NOMO-1 (cell line): ENCODE measurements at regions not wholly inside any gene's neighbourhood (a gene's known extent, or its start where the extent isn't known, plus 50 kb on each side); places are given as distances from the start of the nearest gene placed in this dataset.
"Not testable (repeated sequence)": the region's sequence is repeated elsewhere in the genome, so short reads cannot be mapped to it uniquely, and the experiment has no call there.

Source experiments
- DNase-seq, 2 experiments: peaks; one replicate each; lab custom pipeline; 2025; ENCODE audit not compliant: unreplicated experiment in 2 of 2; lab: John Stamatoyannopoulos, UW

DNA sequence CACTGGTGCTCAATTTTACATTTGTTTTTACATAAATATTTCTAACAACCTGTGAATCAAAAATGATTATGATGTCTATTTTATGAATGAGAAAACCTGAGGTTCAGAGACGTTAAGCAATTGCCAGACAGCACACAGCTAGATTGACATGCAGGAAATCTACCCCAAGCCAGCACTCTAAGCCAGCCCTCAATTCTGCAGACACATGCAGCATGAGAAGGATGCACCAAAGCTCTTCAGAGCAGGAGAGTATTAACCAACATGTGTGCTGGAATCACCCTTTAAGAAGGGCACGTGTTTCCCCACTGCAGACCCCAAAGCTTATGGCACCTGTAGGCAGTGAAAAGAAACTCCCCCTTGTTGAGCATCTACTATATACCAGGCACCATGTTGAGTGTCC lies 126.1 kb upstream of the ARHGEF3 start:
- DNase-seq = no peak

DNA sequence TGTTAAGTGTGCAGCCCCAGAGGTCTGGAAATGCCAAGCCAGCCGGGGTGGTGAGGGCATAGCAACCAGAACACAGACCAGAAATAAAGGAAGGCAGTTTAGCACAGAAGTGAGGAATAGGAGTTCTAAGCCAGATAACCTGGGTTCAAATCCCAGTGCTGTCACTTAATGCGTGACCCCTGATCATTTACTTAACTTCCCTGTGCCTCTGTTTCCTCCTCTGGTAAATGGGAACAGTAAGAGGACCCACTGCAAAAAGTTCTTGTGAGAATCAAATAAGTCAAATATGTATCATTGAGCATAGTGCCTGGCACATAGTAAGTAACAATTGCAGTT lies 125.2 kb upstream of the ARHGEF3 start:
- no peak for DNase-seq

GRCh38 chr3:56926243-56926946 lies 124.6 kb upstream of the ARHGEF3 start:
- no peak for DNase-seq

- DNase-seq = not testable (repeated sequence)
These were observed 123.0 kb upstream of the ARHGEF3 start for GRCh38 chr3:56924700-56925099.

DNA sequence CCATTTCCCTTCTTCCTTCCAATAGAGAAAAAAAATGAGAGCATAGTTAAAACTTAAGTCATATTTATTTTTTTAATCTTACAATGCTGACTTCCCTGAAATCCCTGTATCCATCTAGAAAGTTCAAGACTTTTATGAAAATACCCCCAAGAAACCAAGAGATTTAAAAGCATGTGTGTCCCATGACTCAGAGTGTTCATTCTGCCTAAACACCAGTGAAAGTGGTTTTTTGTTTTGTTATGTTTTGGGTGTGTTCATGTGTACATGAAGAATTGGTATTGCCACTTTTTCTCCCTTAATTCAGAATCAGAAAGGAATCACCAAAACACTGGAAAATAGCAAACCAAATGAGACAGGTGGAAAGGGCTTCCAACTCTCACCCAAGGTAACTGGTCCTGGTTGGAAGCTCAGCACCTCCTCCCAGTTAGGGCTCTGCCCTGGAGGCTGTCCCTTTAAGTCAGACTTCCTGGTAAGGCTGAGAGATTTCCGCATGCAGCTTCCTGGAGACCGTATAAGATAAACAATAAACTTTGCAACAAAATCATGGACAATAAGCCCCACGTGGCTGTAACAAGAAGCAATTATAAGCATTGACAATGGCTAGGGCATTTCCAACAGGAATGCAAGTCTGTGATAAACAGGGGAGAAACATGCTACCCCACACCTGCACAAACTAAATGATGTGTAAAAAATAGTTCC lies 121.9 kb upstream of the ARHGEF3 start:
- DNase-seq = peak in 1 of 2 experiments; percentile 22

DNA sequence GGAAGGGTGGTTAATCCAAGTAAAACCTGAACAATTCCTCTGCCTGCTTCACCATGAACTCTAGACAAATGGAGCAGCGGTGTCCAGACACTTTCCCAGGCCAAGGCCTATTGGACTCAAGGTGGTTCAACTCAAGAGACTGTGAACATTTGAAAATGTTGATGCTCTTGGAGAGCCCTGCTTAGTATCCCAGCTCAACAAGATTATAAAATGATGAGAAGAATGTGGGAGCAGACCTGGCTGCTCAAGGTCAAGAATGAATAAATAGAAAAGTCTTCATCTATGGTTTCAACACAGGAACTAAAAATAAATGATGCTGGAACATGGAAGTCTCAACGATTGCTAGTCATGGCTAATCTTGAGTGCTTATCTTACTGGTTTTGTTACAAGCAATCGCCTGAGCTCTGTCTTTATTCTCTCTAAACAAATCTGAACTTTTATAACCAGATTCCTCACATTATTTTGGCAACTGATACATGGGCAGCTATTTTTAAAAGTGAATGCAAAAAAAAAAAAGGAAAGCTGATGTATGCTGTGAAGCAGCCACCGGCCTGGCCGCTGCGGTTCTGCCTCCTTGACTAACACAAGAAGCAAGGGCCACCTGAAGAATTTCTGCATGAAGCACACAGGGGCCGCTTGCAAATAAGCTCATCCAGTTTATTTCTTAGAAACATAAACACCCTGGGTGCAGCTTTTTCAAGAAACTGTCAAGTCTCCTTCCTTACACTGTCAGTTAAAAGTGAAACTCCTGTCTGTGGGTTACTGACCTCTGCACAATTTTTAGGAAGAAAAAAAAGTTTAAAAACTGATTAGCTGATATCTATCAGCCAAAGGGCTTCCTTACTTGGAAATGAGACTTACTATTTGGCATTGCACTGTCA lies 120.1 kb upstream of the ARHGEF3 start:
- peak in 1 of 2 experiments; percentile 13 for DNase-seq

DNA sequence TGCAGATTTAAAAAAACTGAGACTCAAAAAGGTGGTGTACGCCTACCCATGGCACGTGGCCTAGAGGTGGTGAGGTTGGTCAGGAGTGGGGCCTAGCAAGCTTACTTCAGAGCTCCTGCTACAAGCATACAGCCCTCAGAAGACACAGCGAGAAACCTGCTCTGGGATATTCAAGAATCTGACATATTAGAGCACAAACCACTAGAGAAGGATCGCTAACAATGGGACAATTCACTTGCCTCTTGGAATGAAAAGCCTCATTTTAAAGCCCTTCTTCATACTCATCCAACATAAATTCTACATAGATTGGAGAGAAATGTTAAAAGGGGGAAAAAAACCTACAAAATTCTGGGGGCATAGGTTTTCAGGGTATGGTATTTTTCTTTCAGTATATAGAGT lies 118.0 kb upstream of the ARHGEF3 start:
- no peak for DNase-seq

GRCh38 chr3:56919137-56919796 lies 117.5 kb upstream of the ARHGEF3 start:
- no peak for DNase-seq

- DNase-seq = peak; percentile 69 to 74
These were observed 116.4 kb upstream of the ARHGEF3 start for GRCh38 chr3:56918111-56918568.

- peak in 1 of 2 experiments; percentile 46 for DNase-seq
These were observed 115.8 kb upstream of the ARHGEF3 start for GRCh38 chr3:56917361-56918110.

DNA sequence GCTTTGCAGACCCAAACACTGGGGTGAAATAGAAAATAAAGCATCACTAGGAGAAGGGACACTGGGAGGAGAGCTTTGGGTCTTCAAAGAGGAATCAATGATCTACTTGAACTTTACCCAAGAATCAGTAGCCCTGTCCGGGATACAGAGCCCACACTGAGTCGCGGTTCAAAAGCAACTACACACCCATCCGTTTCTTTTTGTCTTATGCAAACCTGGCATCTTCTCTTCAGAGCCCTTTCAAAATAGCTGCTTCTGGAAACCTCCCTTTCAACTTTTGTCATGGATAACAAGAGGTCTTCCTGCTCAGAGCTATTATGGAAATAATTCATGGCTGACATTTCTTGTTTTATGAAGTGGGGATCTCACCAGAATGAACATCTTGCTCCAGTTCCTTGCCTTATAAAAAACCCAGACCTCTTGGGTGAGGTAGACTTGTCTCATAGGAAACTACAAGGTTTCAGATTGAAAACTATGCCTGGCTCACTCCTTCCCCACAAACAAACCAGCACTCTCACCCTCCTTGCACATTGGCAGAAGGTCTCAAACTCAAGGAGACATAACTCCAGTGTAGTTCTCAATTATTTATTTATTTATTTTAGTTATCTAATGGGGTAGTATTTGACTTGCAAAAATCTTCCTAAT lies 115.1 kb upstream of the ARHGEF3 start:
- DNase-seq = no peak

- peak; percentile 55 to 71 for DNase-seq
These were observed 114.3 kb upstream of the ARHGEF3 start for GRCh38 chr3:56915966-56916586.

- DNase-seq = no peak
These were observed 112.9 kb upstream of the ARHGEF3 start for GRCh38 chr3:56914646-56915045.

DNA sequence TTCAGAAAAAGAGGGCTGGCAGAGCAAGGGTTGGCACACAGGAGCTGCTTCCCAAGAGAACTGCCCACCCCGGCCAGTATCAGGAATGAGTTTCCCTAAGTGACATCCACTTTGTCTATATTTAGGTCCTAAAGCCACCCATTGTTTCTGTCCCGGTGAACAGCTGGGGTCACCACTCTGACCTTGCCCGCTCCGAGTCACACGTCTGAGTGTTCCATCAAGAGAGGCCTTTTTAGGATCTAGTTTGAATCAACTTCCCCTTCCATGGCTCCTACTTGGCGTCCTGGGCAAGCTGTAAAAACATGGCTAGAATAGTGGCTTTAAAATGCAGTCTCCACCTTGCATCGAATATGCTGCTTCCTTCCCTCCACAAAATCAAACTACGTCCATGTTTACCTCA lies 109.6 kb upstream of the ARHGEF3 start:
- no peak for DNase-seq

DNA sequence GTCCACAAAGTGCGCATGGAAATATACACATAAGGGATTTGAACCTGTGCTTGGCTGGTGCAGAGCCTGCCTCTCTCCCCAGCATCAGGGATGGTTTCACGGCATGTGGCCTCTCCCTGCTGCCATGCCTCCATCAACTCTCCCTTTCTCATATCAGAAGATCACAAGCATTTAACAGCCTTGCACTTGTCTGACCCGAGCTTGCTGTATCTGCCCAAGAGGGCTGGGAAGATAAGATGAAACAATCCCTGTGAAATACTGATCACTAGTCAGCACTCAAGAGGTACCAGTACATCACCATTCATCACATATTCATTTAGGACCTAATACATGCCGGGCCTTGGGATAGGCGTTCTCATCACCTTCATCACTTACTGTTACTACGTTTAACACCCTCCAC lies 107.6 kb upstream of the ARHGEF3 start:
- no peak for DNase-seq

DNA sequence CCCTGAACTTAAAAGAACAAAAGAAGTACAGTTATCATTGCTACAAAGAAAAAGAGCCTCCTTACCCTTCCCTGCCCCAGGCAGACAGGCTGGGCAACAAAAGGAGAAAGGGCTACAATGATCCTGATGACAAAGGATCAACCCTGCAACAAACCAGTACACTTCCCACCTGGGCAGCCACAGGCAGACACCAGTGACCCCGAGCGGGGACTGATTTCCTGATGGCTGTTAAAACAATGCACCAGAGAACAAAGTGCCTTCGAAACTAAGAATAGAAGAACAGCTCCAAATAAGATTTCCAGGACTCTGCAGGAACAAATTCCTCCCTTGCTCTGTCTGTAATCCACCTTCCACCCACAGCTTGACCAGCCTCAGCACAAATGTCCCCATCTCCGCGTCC lies 106.3 kb upstream of the ARHGEF3 start:
- DNase-seq = no peak

- DNase-seq = no peak
These were observed 102.9 kb upstream of the ARHGEF3 start for GRCh38 chr3:56904552-56905215.

GRCh38 chr3:56903231-56903782 lies 101.6 kb upstream of the ARHGEF3 start:
- no peak for DNase-seq
